HepG2 (cell line): ENCODE measurements at regions not wholly inside any gene's neighbourhood (a gene's known extent, or its start where the extent isn't known, plus 50 kb on each side); places are given as distances from the start of the nearest gene placed in this dataset.

Source experiments
- FLYWCH1 ChIP-seq: sonication (generic); formaldehyde crosslinking; IDR thresholded peaks from 2 replicates; pipeline ENCODE4 v1.8.1; 2023; ENCODE audit warnings: mild to moderate bottlenecking, missing genetic modification reagents
- IRF1 ChIP-seq: sonication (generic); formaldehyde crosslinking; IDR thresholded peaks from 2 replicates; pipeline ENCODE4 v1.4.0; 2020; ENCODE audit warnings: low read depth, mild to moderate bottlenecking, missing genetic modification reagents
- KLF16 ChIP-seq, 2 experiments: sonication (generic) in 1 of 2; formaldehyde crosslinking in 1 of 2; IDR thresholded peaks; 2 replicates each; pipeline versions ENCODE4 v1.6.1 to v1.8.0; 2016 to 2023; ENCODE audit warnings: missing genetic modification reagents in 2 of 2, missing compliant biosample characterization in 1 of 2
- MEIS1 ChIP-seq: sonication (generic); formaldehyde crosslinking; IDR thresholded peaks from 2 replicates; pipeline ENCODE4 v1.9.0; 2021; ENCODE audit warnings: mild to moderate bottlenecking, missing genetic modification reagents, moderate library complexity, borderline replicate concordance
- REXO4 ChIP-seq: sonication (generic); formaldehyde crosslinking; IDR thresholded peaks from 2 replicates; pipeline ENCODE4 v1.8.0; 2022; ENCODE audit warnings: missing genetic modification reagents, mild to moderate bottlenecking, borderline replicate concordance
- SOX13 ChIP-seq, 3 experiments: fragments of 450-650 bp in 1 of 3; sonication (generic) in 1 of 3; formaldehyde crosslinking in 1 of 3; IDR thresholded peaks in 2 of 3; conservative IDR thresholded peaks in 1 of 3; 2 replicates each; pipeline versions ENCODE4 v1.5.0 to v1.6.1; 2016 to 2020; ENCODE audit warnings: antibody characterized with exemption in 1 of 3, mild to moderate bottlenecking in 1 of 3, missing compliant biosample characterization in 1 of 3, missing genetic modification reagents in 1 of 3, moderate library complexity in 1 of 3
- ZHX2 ChIP-seq, 2 experiments: sonication (generic) in 1 of 2; formaldehyde crosslinking in 1 of 2; IDR thresholded peaks; 2 replicates each; pipeline versions ENCODE4 v1.6.1 to v1.9.0; 2014 to 2022; ENCODE audit warnings: antibody characterized with exemption in 1 of 2, borderline replicate concordance in 1 of 2, inconsistent platforms in 1 of 2, low read depth in 1 of 2, missing genetic modification reagents in 1 of 2
- ZNF549 ChIP-seq: sonication (generic); formaldehyde crosslinking; IDR thresholded peaks from 2 replicates; pipeline ENCODE4 v1.5.0; 2020; ENCODE audit warnings: missing genetic modification reagents
- ZNF598 ChIP-seq: sonication (generic); formaldehyde crosslinking; IDR thresholded peaks from 2 replicates; pipeline ENCODE4 v1.5.1; 2020; ENCODE audit warnings: mild to moderate bottlenecking, missing genetic modification reagents, borderline replicate concordance

DNA sequence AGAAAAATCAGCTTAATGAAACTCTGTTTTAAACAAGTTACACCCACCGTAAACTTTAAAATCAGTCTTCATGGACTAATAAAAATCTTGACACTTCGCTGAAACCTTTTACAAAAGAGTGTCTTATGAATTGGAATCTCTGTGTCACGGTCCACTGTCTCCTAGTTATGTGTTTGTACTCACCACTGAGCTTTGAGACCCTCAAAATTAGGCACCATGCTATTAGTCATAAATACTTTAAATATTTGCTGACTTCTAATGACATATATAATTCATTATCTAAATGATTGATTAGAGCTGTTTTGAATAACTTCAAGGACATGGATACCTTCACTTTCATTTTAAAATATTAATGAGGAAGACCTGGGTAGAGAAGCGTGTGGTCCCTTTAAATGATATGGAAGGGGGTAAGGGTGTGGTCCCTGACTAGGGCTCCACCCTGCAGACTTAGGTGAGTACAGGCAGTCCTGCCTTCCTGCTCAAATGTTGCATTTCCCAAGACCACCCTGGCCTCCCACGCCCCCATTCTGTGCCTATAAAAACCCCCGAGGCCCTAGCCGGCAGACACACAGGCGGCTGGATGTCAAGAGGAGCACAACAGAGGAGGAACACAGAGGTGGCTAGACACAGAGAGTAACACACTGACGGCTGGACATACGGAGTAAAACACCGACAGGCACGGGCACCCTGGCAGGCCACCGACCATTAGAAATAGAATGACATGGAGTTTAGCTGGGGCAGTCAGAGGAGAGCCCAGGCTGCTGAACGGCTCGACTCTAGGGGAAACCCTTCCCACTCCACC lies 179.0 kb upstream of the CDH9 start (continued):
- TF ChIP-seq ZNF598 (CRISPR knock-in tag), result no peak
- TF ChIP-seq MEIS1 (CRISPR knock-in tag), result no peak
- TF ChIP-seq REXO4, result no peak
- TF ChIP-seq IRF1 (CRISPR knock-in tag), result no peak
- TF ChIP-seq KLF16 (CRISPR knock-in tag; IDR thresholded peaks at IDR 0.05), result no peak
- TF ChIP-seq FLYWCH1 (CRISPR knock-in tag), result no peak
- no peak for TF ChIP-seq ZHX2 (IDR thresholded peaks at IDR 0.05; ENCODE audit: low read depth)
- TF ChIP-seq ZHX2 (CRISPR knock-in tag; IDR thresholded peaks at IDR 0.05; ENCODE audit: borderline replicate concordance), result no peak
- TF ChIP-seq ZNF549 (CRISPR knock-in tag), result no peak
- no peak for TF ChIP-seq SOX13 (IDR thresholded peaks at IDR 0.05)
- no peak for TF ChIP-seq SOX13 (CRISPR knock-in tag; conservative IDR thresholded peaks at IDR 0.05 in 1 of 2, IDR thresholded peaks at IDR 0.05 in 1 of 2)
